CD4-positive, alpha-beta T cell treated with Interferon gamma for 1 hour (primary cell): ENCODE measurements at regions not wholly inside any gene's neighbourhood (a gene's known extent, or its start where the extent isn't known, plus 50 kb on each side); places are given as distances from the start of the nearest gene placed in this dataset.

Experiments used
- DNase-seq: peaks from one replicate; pipeline ENCODE4 v3.0.0-alpha.2; 2020

DNA sequence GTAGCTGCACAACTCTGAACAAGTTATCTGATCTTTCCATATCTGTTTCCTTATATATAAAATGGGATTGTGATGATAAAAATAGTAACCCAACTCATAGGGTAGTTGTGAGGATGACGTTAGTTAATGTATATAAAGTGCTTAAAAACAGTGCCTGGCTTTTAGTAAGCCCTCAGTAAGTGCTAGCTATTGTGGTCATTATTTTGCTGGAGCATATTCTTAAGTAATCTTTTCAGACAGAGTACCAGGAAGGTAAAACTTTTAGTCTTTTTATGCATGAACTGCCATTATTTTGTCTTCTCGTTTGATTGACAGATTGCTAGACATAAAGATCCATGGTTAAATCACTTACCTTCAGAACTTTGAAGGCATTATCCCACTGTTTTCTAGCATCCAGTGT is 62.5 kb upstream of the SIM2 start:
- no peak for DNase-seq

DNA sequence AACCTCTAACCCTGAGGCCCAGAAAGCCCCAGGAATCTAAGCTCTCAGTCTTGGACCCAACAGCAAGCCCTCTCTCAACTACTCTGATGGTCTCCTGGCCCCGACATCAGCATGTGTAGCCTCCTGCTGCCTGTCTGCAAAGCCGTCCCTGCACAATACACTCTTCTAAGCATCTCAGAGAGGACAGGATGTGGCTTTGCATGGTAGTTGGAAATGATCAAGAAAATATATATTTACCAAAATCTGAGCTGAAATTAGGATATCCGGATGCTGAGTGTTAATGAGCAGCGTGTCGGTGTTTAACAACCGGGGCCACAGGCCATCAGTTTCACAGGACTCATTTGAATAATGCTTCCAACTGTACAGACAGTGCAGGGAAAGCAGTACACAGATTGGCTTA is 59.1 kb upstream of the SIM2 start:
- DNase-seq: no peak

DNA sequence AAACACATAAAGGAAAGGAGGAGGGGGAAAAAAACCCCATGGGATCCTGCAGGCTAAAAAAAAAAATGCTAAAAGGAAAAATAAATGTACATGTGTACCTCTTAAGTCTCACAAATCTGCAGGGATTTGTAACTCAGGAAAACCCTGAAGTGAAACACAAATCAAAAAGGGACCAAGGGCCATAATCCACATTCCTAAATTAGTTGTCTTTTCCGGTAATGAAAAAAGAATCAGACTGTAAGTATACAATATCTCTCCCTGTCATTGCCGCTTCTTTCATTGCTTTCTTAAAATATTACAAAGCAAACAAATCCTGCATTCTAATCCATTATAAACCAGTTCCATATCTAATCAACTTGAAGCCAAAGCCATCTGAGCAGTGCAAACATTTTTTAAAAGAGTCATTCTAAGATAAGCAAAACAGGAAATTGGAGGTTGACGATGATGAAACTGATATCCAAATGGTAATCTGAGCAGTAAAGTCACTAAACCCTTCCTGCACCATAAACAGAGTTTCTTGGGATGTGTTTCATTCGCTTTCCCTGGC is 58.7 kb upstream of the SIM2 start:
- no peak for DNase-seq

DNA sequence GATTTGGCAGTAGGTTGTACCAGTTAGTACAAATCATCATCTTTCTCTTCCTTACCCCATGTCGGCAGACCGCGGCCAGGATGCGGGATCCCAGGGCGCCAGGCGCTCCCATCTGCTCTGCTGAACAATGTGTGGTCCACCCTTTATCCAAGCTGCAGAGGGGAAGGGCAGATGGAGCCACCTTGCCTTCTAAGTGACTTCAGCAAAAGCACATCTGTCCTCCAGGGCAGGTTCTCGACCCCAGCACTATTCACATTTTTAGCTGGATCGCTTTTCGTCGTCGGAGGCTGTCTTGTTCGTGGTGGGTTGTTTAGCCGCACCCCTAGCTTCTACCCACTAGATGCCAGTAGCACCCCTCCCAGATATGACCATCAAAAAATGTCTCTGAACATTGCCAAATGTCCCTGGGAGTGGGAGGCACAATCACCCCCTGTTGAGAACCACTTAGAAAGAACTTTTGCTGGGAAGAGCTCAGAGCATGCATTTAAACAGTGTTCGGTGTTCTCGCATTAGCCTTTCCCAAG is 58.1 kb upstream of the SIM2 start:
- DNase-seq: no peak

DNA sequence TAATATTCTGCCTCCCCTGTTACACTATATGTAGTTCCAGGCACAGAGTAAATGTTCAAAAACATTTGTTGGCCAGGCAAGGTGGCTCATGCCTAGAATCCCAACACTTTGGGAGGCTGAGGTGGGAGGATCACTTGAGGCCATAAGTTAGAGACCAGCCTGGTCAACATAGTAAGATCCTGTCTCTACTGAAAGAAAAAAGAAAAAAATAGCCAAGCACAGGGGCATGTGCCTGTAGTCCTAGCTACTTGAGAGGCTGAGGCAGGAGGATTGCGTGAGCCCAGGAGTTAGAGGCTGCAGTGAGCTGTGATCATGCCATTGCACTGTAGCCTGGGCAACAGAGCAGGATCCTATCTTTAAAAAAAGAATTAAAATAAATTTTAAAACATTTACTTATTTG is 57.6 kb upstream of the SIM2 start:
- no peak for DNase-seq

DNA sequence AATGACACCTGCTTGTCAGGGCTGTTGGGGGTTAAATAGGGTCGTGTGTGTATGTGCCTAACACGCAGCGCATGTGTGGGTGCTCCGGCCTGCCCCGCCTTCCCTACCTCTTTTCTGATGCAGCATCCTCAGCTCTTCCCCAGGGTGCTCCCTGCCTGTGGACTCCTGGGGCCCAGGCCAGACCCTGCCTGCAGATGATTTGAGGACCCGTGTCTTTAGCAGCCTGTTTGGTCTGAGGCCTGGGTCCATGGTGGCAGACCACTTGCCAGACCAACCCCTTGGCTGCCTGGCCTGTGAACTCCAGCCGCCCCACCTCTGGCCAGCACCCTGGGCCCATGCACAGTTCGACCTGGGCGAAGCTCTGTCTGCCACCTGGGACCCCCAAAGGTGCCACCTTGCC is 57.0 kb upstream of the SIM2 start:
- DNase-seq: no peak

DNA sequence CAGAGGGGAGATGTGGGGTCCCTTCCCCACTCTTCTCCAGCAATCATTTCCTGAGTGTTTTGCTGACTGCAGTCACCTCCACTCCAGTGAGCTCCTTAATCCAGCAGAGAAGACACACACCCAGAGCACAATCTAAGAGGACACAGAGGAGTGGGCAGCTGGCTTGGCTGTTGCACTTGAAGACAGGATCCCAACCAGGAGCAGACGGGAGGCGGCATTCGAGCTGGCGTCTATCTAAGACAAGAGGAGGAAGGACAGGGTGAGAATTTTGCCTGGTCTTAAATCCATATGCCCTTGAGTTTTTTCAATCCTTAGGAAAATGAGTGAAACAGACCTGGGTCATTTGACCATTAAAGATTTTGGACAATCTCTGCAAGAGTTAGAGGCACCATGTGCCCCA is 56.1 kb upstream of the SIM2 start:
- no peak for DNase-seq

DNA sequence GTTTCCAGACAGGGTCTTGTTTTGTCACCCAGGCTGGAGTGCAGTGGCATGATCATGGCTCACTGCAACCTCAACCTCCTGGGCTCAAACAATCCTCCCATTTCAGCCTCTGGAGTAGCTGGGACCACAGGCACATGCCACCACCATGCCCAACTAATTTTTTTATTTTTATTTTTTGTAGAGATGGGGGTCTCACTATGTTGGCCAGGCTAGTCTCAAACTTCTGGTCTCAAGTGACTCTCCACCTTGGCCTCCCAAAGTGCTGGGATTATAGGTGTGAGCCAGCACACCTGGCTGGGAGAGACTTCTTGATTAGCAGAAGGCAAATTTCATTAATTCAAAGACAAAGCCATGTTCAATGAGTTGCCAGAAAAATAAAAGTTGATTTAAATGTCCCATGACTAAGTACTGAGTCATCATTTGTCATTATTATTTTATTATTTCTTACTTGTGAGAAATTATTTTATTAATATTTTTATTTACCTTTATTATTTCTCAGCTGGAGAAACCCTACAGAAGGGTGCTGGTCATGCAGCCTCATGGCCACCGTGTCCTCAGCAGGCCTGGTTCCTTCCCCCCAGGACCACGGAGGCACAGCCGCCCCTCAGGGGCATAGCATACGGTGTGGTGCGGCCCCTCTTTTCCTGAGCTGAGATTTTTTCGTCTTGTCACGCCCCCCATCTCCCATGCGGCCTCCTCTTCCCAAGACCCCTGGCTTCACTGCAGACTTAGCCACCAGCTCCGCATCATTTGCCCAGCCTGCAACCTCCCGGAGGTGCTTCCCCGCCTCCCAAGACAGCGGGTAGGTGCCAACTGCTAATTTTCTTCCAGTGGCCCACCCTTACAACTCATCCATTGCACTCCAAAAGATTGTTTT is 55.3 kb upstream of the SIM2 start:
- no peak for DNase-seq

DNA sequence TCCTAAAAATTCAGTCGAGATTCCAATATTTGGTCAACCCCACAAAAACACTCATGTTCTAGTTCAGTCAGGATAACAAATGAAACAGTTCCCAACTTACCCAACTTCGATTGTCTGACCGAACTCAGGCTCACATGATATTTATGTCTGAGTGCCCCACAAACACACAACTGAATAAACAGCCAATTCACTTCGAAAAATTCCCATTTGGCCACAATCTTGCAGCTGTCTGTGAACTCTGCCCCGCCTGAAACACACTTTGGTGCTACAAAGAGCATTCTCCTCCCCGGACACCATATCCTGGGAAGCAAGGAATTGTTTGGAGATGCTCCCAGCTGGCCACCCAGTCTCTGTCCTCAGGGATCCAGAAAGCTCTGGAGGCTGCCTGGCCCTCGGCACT is 52.9 kb upstream of the SIM2 start:
- no peak for DNase-seq

DNA sequence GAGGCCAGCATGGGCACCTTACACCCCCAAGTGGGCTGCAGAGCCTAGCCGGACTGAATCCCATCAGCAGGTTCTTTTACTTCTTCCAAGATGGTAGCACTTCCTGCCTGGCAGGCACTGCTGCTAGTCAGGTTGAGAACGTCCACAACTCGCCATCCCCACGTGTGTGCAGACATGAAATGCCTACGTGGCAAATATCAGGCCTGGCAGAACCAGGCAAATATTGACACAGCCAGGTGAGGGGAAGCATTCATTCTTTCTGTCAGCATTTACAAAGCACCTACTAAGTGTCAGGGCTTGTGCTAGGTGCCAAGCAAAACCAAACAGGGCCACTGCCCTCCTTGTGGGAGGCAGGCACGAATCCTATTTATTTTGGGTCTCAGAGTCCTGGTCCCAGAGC is 52.3 kb upstream of the SIM2 start:
- DNase-seq: no peak

DNA sequence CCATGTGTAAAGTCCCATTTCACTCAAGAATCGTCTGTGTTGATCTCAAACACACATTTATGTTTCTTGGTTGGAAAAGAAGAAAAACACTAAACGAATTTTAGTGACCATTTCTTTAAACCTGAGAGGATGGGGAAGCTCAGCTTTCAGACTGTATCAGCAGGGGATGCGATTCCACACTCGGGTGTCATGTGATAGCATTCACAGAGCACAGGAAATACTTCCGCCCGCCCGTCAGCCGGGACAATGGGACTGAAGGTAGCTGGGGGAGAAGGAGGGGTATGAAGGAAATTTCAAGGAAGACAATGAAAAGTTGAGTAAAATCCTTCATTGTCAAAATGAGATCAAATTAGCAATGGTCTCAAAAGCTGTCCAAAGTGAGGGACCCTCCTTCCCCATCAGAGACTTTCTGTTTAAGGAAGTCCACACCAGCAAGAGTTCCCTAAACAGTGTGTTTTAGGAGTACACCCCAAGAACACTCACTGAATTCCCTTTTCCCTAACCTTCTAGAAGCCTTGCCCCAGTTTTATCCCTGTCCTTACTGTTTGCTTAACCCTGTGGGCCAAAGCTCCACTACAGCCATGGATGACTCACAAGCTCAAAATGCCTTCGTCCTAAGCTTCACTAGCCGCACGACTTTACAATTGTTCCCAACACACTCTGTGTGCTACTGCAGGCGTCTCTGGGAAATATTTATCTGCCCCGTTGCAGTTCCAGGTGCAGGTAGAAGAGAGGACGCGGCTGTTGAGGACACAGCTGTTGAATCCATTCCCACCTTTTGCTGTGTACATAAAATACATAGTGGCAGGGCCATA is 51.4 kb upstream of the SIM2 start:
- DNase-seq: no peak
